Mammary epithelial cell (primary cell): ENCODE measurements at regions not wholly inside any gene's neighbourhood (a gene's known extent, or its start where the extent isn't known, plus 50 kb on each side); places are given as distances from the start of the nearest gene placed in this dataset.

ENCODE experiments used
- EZH2 ChIP-seq: IDR thresholded peaks from 2 replicates; pipeline ENCODE4 v1.6.1; 2012; ENCODE audit warnings: low read length, inconsistent platforms, borderline replicate concordance
- TF ChIP-seq, protein P1 (sequence below), 2 donors: IDR thresholded peaks in 1 of 2; conservative IDR thresholded peaks in 1 of 2; 2 replicates each; pipeline ENCODE4 v1.5.1; 2011 to 2012; ENCODE audit warnings: inconsistent platforms in 2 of 2, low read length in 2 of 2, mild to moderate bottlenecking in 2 of 2, control low read depth in 1 of 2, low read depth in 1 of 2; ENCODE audit not compliant: insufficient read depth in 1 of 2; ENCODE audit errors: extremely low read depth in 1 of 2

DNA sequence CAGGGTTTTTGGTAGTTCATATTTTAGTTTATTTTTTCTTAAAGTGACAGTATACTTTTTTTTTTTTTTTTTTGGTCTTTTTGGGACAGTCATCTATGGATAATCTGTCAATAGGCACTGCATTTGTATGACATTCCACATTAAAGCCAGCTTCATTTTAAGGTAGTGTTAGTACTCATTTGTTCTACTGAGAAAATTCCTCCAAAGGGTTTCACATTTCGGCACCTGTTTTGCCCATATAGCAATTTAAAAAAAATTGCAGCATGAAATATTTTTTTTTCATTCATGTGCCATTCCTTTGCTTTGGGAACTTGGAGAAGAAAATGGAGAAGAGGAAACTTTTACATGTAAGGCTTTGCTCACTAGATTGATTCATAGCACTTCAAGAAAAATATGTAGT lies 276.3 kb upstream of the TCF4 start:
- TF ChIP-seq, protein P1, sequence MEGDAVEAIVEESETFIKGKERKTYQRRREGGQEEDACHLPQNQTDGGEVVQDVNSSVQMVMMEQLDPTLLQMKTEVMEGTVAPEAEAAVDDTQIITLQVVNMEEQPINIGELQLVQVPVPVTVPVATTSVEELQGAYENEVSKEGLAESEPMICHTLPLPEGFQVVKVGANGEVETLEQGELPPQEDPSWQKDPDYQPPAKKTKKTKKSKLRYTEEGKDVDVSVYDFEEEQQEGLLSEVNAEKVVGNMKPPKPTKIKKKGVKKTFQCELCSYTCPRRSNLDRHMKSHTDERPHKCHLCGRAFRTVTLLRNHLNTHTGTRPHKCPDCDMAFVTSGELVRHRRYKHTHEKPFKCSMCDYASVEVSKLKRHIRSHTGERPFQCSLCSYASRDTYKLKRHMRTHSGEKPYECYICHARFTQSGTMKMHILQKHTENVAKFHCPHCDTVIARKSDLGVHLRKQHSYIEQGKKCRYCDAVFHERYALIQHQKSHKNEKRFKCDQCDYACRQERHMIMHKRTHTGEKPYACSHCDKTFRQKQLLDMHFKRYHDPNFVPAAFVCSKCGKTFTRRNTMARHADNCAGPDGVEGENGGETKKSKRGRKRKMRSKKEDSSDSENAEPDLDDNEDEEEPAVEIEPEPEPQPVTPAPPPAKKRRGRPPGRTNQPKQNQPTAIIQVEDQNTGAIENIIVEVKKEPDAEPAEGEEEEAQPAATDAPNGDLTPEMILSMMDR (conservative IDR thresholded peaks at IDR 0.05 in 1 of 2, IDR thresholded peaks at IDR 0.05 in 1 of 2; ENCODE audit: extremely low read depth in 1 of 2, insufficient read depth in 1 of 2, low read depth in 1 of 2, low read length in 2 of 2) = no peak
- TF ChIP-seq EZH2 = no peak
